Mucosa of gallbladder (tissue), 1 donor: ENCODE measurements at regions not wholly inside any gene's neighbourhood (a gene's known extent, or its start where the extent isn't known, plus 50 kb on each side); places are given as distances from the start of the nearest gene placed in this dataset.

ENCODE experiments used
- DNase-seq: peaks from one replicate; pipeline ENCODE4 v3.0.0-alpha.2; 2020; ENCODE audit warnings: low spot score
- donor health status: DM: no; HTN: no; CAD: no.

DNA sequence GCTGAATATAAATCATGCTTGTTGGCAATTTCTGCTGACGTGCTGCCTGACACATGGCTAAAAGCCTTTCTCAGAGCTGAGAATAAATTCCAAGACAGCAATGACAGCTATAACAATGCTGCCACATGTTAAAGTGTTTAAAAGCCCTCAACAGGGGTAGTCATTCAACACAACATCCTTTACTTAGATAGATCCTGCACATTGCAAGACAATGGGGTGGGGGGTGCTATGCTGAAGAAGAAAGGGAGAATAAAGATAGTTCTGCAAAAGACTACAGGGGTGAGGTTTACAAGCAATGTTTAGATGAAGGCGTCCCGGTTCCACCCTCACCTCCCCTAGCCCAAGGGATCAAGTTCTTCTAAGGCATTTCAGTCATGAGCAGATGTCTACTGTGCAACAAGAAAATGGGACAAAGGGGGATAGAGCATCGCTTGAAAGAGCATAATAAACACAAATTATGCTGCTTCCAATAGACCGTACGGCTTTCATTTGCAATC is 291.0 kb upstream of the ACVR2A start:
- DNase-seq: no peak

DNA sequence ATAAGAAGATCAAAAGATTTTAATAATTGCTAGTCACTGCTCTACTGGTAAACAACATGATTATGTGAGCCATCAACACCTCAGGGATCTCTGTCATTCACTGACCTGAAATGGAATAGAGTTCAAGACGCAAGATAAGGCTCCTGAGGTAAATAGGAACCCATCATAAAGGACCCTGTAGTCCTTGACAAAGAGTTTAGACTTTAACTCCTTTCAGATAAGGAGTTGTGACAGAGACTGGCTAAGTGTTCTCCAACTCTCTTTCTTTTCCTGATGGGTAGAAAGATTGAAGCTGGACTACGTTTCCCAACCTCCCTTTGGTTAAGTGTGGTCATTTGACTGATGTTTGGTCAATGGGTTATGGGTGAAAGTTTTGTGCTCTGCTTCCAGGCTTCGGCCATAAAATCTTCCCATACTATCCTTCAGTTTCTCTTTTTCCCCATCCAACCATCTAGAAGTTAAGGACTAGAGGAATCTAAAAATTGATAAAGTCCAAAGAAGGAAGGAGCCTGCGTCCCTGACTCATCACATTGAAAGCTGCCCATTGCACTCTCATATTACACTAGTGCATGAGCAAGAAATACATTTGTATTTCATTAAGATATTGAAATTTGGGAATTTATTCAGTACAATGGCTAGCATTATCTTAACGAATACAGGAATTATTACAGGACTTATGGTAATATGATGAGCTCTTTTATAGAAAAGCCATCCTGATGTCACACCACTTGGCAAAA is 293.7 kb upstream of the ACVR2A start:
- DNase-seq: no peak

DNA sequence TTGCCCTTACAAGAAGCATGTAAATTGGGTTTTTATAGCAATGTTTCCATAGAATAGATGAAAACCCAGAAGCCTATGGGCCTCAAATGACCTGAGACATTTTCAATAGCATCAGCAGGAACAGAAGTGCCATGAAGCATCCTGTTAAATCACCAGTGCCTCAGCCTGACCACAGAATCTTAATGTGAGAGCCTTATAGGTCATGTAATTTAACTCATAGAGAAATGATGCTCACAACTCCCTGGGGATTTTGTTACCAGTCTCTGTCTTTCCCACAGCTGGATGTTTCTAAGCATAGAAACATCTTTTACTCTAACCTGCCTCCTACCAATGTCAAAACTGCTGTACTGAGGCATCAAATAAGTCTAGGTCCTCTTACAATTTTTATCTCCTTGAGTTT is 295.8 kb upstream of the ACVR2A start:
- no peak for DNase-seq

DNA sequence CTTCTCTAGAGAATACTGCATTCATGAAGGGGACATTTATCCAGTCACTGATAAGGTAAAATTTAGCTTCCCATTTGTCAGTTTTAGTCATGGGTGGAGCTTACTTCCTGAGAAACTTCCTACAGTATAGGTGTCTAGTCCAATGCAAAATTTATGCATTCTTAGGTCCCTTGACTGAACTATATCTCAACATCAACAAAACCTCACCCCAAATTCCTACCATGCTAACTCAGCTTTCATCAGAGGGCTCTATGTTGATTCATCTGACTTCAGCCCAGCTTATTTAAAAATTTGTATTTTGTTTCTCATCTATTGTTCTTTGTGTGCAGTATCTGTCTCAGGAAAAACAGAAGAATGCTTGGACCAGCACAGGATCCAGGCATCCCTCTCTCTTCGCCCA is 296.4 kb upstream of the ACVR2A start:
- DNase-seq: no peak

GRCh38 chr2:147547440-147547839 is 297.4 kb upstream of the ACVR2A start:
- DNase-seq: no peak

DNA sequence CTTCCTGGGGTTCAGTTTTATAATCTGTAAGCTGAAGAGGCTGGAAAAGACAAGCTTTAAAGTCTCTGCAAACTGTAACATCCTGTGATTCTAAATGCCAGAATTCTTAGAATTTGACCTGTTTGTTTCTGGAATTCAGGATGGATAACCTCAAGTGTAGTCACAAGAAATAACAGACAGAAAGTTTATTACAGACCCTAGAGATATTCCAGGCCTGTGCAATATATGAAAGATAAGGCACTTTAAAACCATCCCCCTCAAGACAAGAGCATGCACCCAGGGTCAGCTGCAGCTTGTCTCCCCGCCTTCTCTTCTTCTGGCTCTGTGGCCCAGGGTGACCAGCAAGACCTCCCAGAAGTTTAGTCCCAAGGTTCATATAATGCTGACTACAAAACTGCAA is 298.7 kb upstream of the ACVR2A start:
- peak; percentile 26 for DNase-seq

DNA sequence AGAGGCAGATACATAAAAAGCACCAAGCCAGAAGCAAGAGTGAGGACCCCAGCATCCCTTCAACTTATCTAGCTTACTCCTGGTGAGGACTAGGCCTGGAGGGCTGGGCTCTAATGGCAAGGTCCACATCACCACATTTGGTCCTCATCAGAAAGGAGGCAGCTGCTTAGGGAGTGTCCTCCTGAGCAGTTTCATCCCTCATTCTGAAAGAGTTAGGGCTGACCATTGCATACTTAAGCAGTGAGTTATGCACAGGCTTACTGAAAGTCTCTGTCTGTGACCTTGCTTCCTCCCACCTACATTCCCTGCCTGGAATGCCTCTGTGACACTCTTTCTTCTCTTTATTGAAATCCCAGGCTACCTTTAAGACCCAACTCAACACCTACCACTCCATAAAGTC is 301.8 kb upstream of the ACVR2A start:
- no peak for DNase-seq

GRCh38 chr2:147542351-147542750 is 302.5 kb upstream of the ACVR2A start:
- no peak for DNase-seq

- DNase-seq: no peak
These were observed 303.5 kb upstream of the ACVR2A start for GRCh38 chr2:147541314-147541713.

GRCh38 chr2:147538821-147539220 is 306.0 kb upstream of the ACVR2A start:
- no peak for DNase-seq

DNA sequence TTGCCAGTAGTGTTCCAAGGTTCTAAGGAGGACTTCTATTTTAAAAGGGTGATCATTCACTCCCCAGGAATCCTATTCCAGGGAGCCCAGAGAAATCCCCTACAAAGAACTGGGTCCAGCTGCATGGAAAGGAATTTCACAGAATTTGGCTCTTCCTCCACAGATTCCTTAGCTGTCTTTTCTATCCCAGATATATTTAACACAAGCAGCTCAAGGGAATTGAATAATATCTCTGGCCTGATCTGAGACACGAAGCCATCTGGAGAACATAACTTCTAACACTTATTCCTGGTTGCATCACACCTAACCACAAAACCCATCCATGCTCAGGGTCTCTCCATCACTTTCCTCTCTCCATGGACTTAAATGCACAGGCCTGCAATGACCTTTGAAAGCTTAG is 306.7 kb upstream of the ACVR2A start:
- DNase-seq: no peak

DNA sequence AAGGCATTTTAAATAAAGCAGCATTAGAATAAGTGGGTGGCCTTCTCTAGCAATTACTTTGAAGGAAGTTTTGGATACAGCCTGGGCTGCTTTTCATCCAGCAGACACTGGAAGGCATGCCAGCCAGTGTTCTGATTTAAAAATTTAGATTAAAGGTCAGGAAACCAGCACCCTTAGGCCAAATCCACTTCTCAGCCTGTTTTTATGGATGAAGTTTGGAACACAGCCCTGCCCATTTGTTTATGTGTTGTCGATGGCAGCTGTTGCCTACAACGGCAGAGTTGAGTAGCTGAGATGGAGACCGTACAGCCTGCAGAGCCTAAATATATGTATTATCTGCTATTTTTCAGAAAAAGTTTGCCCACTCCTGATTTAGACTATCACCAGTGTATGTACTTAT is 313.6 kb upstream of the ACVR2A start:
- no peak for DNase-seq

- no peak for DNase-seq
These were observed 314.8 kb upstream of the ACVR2A start for GRCh38 chr2:147530033-147530432.

- DNase-seq: peak; percentile 26
These were observed 318.9 kb upstream of the ACVR2A start for GRCh38 chr2:147525819-147526489.

DNA sequence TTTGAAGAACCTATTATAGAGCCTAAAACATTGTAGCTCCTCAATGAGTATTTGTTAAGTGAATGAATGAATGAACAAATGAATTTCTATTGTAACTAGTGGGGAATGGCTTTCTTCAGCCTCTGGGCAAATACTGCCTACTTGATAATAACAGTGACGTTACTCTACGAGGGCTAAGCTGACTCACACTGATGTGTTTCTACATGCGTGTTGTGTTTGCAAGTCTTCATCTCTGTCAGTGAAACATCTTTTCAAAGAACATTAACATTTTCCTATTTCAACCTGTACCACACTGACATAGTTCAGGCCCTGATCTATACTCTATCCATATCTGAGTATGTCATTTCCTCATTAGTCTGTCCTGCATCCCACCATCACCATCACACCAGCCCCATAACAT is 319.9 kb upstream of the ACVR2A start:
- DNase-seq: no peak

GRCh38 chr2:147523415-147523814 is 321.4 kb upstream of the ACVR2A start:
- DNase-seq: no peak

GRCh38 chr2:147521936-147522335 is 322.9 kb upstream of the ACVR2A start:
- DNase-seq: no peak

DNA sequence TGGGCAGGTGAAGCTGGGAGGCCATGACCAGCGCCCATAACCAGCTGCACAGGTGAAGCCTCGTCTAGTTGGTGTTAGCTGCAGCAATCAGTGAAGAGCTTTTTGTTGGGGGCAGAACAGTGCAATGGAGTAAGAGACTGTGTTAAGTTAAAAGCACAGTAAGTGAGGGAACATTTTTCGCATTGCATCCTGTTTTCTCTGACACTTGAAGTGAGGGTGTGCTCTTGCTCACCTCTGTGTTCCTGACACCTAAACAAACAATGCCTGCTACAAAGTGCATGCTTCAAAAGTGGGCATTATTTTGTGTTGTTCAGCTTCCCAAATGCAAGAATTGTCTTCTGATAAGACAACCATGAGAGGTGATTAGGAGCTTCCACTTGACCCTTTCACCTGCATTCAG is 324.0 kb upstream of the ACVR2A start:
- DNase-seq: no peak

DNA sequence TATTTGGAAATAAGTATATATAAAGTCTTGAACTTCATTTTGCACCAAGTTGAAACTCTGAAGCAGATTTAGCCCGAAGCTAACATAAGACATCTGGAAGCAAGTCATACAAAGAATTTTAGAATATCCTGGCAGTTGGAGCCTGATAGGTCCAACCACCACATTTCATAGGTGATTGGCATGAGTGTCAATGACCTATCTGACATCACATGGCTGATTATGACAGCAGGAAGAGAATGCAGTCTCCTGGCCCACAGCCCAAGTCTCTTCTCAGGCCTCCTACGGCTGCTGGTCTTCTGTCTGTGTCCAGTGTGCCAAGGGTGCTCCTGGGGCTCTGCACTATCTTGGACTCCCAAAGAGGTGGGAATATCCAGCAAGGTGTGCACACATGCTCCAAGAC is 325.7 kb upstream of the ACVR2A start:
- no peak for DNase-seq

- no peak for DNase-seq
These were observed 329.6 kb upstream of the ACVR2A start for GRCh38 chr2:147515213-147515612.

DNA sequence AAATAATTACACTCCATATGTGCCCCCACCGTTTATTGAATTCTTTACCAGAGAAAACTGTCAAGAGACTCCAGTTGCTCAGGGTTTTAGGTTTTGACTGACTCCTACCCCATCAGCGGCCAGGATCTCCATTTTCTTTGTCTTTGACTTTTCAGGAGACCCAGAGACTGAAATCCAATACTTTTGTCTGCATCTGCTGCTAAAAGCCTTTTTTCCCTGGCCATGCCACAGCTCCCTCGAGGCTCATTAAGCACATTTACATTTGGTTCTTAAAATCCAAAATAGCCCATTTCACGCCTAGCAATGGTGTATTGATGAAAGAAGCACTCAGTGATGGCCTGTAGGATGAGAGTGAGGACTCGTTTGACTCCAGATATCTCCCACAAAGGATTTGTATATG is 332.6 kb upstream of the ACVR2A start:
- DNase-seq: no peak

DNA sequence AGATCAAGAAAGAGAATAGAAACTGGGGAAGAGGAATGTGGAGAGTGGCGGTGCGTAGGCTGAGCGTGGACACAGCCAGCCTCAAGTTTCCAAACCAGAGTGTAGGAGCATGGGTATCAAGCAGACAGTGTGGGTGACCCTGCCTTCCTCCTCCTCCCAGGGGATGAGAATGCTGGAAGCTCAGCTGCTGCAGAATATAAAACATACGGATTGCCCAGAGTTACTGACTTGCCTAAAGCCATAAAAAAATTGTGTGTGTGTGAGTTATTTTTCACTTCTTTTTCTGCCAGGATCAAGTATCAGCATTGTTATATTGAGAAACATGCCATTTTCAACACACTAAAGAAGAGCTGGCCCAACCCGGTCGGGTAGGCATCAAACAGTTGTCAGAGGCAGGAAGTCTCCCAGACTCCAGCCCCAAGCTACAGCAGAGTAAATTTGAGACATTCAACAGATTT is 333.3 kb upstream of the ACVR2A start:
- DNase-seq: peak; percentile 54

DNA sequence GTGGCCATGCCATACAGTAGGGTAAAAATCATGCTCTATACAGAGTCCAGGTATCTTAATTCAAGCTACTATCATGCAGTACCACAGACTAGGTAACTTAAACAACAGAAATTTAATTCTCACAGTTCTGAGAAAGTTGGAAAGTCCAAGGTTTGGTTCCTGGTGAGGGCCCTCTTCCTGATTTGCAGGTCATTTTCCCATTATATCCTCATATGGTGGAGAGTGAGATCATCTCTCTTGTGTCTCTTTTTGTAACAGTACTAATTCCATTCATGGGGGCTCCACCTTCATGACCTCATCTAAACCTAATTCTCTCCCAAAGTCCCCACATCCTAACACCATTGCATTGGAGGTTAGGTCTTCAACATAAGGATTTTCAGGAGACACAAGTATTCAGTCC is 335.0 kb upstream of the ACVR2A start:
- no peak for DNase-seq
